ENCODE measurements at regions not wholly inside any gene's neighbourhood (a gene's known extent, or its start where the extent isn't known, plus 50 kb on each side); places are given as distances from the start of the nearest gene placed in this dataset.

- no peaks in the 10 kb centered on the region for H3K27me3 ChIP-seq (ENCODE audit: control insufficient read depth in 1 of 2, insufficient read depth in 2 of 2, low read length in 2 of 2)
- no peak overlapping the region for H3K9ac ChIP-seq (ENCODE audit: low read length in 2 of 2)
- H3K27ac ChIP-seq (ENCODE audit: low read length): no peak overlapping the region
- H3K4me1 ChIP-seq (ENCODE audit: control insufficient read depth, insufficient read depth, low read length): no peaks in the 10 kb centered on the region
- no peaks in the 10 kb centered on the region for H3K36me3 ChIP-seq (ENCODE audit: control insufficient read depth in 2 of 2, insufficient read depth in 2 of 2, low read length in 2 of 2)
- no peaks in the 10 kb centered on the region for H3K9me3 ChIP-seq (ENCODE audit: control insufficient read depth in 2 of 2, low read length in 2 of 2)
- H3K4me3 ChIP-seq (ENCODE audit: low read length in 2 of 2): no peak overlapping the region
These were observed 179.9 kb downstream of the GRIN2B start for GRCh38 chr12:13801543-13801942.

GRCh38 chr12:13799574-13799973 lies 181.8 kb downstream of the GRIN2B start:
- Histone ChIP-seq H3K27ac (ENCODE audit: low read length) (no peak overlapping the region), H3K9me3 (ENCODE audit: control insufficient read depth in 2 of 2, low read length in 2 of 2) (no peaks in the 10 kb centered on the region), H3K9ac (ENCODE audit: low read length in 2 of 2) (no peak overlapping the region), H3K27me3 (ENCODE audit: control insufficient read depth in 1 of 2, insufficient read depth in 2 of 2, low read length in 2 of 2) (no peaks in the 10 kb centered on the region), H3K4me3 (ENCODE audit: low read length in 2 of 2) (no peak overlapping the region), H3K36me3 (ENCODE audit: control insufficient read depth in 2 of 2, insufficient read depth in 2 of 2, low read length in 2 of 2) (no peaks in the 10 kb centered on the region), H3K4me1 (ENCODE audit: control insufficient read depth, insufficient read depth, low read length) (no peaks in the 10 kb centered on the region)

- H3K4me1 ChIP-seq (ENCODE audit: control insufficient read depth, insufficient read depth, low read length): no peaks in the 10 kb centered on the region
- no peak overlapping the region for H3K27ac ChIP-seq (ENCODE audit: low read length)
- no peaks in the 10 kb centered on the region for H3K36me3 ChIP-seq (ENCODE audit: control insufficient read depth in 2 of 2, insufficient read depth in 2 of 2, low read length in 2 of 2)
- no peak overlapping the region for H3K9ac ChIP-seq (ENCODE audit: low read length in 2 of 2)
- no peaks in the 10 kb centered on the region for H3K27me3 ChIP-seq (ENCODE audit: control insufficient read depth in 1 of 2, insufficient read depth in 2 of 2, low read length in 2 of 2)
- H3K4me3 ChIP-seq (ENCODE audit: low read length in 2 of 2): no peak overlapping the region
- no peaks in the 10 kb centered on the region for H3K9me3 ChIP-seq (ENCODE audit: control insufficient read depth in 2 of 2, low read length in 2 of 2)
These were observed 183.2 kb downstream of the GRIN2B start for GRCh38 chr12:13798162-13798561.

GRCh38 chr12:13794706-13795105 lies 186.7 kb downstream of the GRIN2B start:
- no peak overlapping the region for H3K9ac ChIP-seq (ENCODE audit: low read length in 2 of 2)
- H3K4me3 ChIP-seq (ENCODE audit: low read length in 2 of 2): no peak overlapping the region
- H3K27me3 ChIP-seq (ENCODE audit: control insufficient read depth in 1 of 2, insufficient read depth in 2 of 2, low read length in 2 of 2): no peaks in the 10 kb centered on the region
- H3K27ac ChIP-seq (ENCODE audit: low read length): no peak overlapping the region
- no peaks in the 10 kb centered on the region for H3K4me1 ChIP-seq (ENCODE audit: control insufficient read depth, insufficient read depth, low read length)
- no peaks in the 10 kb centered on the region for H3K9me3 ChIP-seq (ENCODE audit: control insufficient read depth in 2 of 2, low read length in 2 of 2)
- H3K36me3 ChIP-seq (ENCODE audit: control insufficient read depth in 2 of 2, insufficient read depth in 2 of 2, low read length in 2 of 2): no peaks in the 10 kb centered on the region

- H3K9me3 ChIP-seq (ENCODE audit: control insufficient read depth in 2 of 2, low read length in 2 of 2): no peaks in the 10 kb centered on the region
- H3K4me3 ChIP-seq (ENCODE audit: low read length in 2 of 2): no peak overlapping the region
- H3K27ac ChIP-seq (ENCODE audit: low read length): no peak overlapping the region
- H3K4me1 ChIP-seq (ENCODE audit: control insufficient read depth, insufficient read depth, low read length): no peaks in the 10 kb centered on the region
- H3K9ac ChIP-seq (ENCODE audit: low read length in 2 of 2): no peak overlapping the region
- H3K36me3 ChIP-seq (ENCODE audit: control insufficient read depth in 2 of 2, insufficient read depth in 2 of 2, low read length in 2 of 2): no peaks in the 10 kb centered on the region
- no peaks in the 10 kb centered on the region for H3K27me3 ChIP-seq (ENCODE audit: control insufficient read depth in 1 of 2, insufficient read depth in 2 of 2, low read length in 2 of 2)
These were observed 191.1 kb downstream of the GRIN2B start for GRCh38 chr12:13790317-13790716.

GRCh38 chr12:13788626-13789025 lies 192.8 kb downstream of the GRIN2B start:
- no peak overlapping the region for H3K4me3 ChIP-seq (ENCODE audit: low read length in 2 of 2)
- H3K27ac ChIP-seq (ENCODE audit: low read length): no peak overlapping the region
- H3K9me3 ChIP-seq (ENCODE audit: control insufficient read depth in 2 of 2, low read length in 2 of 2): no peaks in the 10 kb centered on the region
- H3K27me3 ChIP-seq (ENCODE audit: control insufficient read depth in 1 of 2, insufficient read depth in 2 of 2, low read length in 2 of 2): no peaks in the 10 kb centered on the region
- H3K9ac ChIP-seq (ENCODE audit: low read length in 2 of 2): no peak overlapping the region
- no peaks in the 10 kb centered on the region for H3K4me1 ChIP-seq (ENCODE audit: control insufficient read depth, insufficient read depth, low read length)
- H3K36me3 ChIP-seq (ENCODE audit: control insufficient read depth in 2 of 2, insufficient read depth in 2 of 2, low read length in 2 of 2): no peaks in the 10 kb centered on the region

GRCh38 chr12:13786646-13787045 lies 194.8 kb downstream of the GRIN2B start:
- Histone ChIP-seq H3K36me3 (ENCODE audit: control insufficient read depth in 2 of 2, insufficient read depth in 2 of 2, low read length in 2 of 2) (no peaks in the 10 kb centered on the region), H3K9me3 (ENCODE audit: control insufficient read depth in 2 of 2, low read length in 2 of 2) (no peaks in the 10 kb centered on the region), H3K27me3 (ENCODE audit: control insufficient read depth in 1 of 2, insufficient read depth in 2 of 2, low read length in 2 of 2) (no peaks in the 10 kb centered on the region), H3K9ac (ENCODE audit: low read length in 2 of 2) (no peak overlapping the region), H3K4me1 (ENCODE audit: control insufficient read depth, insufficient read depth, low read length) (no peaks in the 10 kb centered on the region), H3K27ac (ENCODE audit: low read length) (no peak overlapping the region), H3K4me3 (ENCODE audit: low read length in 2 of 2) (no peak overlapping the region)

GRCh38 chr12:13784504-13784903 lies 196.9 kb downstream of the GRIN2B start:
- H3K27ac ChIP-seq (ENCODE audit: low read length): no peak overlapping the region
- no peaks in the 10 kb centered on the region for H3K27me3 ChIP-seq (ENCODE audit: control insufficient read depth in 1 of 2, insufficient read depth in 2 of 2, low read length in 2 of 2)
- no peak overlapping the region for H3K9ac ChIP-seq (ENCODE audit: low read length in 2 of 2)
- no peaks in the 10 kb centered on the region for H3K9me3 ChIP-seq (ENCODE audit: control insufficient read depth in 2 of 2, low read length in 2 of 2)
- no peaks in the 10 kb centered on the region for H3K4me1 ChIP-seq (ENCODE audit: control insufficient read depth, insufficient read depth, low read length)
- no peak overlapping the region for H3K4me3 ChIP-seq (ENCODE audit: low read length in 2 of 2)
- no peaks in the 10 kb centered on the region for H3K36me3 ChIP-seq (ENCODE audit: control insufficient read depth in 2 of 2, insufficient read depth in 2 of 2, low read length in 2 of 2)

GRCh38 chr12:13780453-13780852 lies 200.9 kb downstream of the GRIN2B start:
- no peaks in the 10 kb centered on the region for H3K9me3 ChIP-seq (ENCODE audit: control insufficient read depth in 2 of 2, low read length in 2 of 2)
- no peaks in the 10 kb centered on the region for H3K27me3 ChIP-seq (ENCODE audit: control insufficient read depth in 1 of 2, insufficient read depth in 2 of 2, low read length in 2 of 2)
- H3K36me3 ChIP-seq (ENCODE audit: control insufficient read depth in 2 of 2, insufficient read depth in 2 of 2, low read length in 2 of 2): no peaks in the 10 kb centered on the region
- H3K4me3 ChIP-seq (ENCODE audit: low read length in 2 of 2): no peak overlapping the region
- no peak overlapping the region for H3K27ac ChIP-seq (ENCODE audit: low read length)
- H3K9ac ChIP-seq (ENCODE audit: low read length in 2 of 2): no peak overlapping the region
- H3K4me1 ChIP-seq (ENCODE audit: control insufficient read depth, insufficient read depth, low read length): no peaks in the 10 kb centered on the region

GRCh38 chr12:13777374-13777773 lies 204.0 kb downstream of the GRIN2B start:
- no peak overlapping the region for H3K4me3 ChIP-seq (ENCODE audit: low read length in 2 of 2)
- no peaks in the 10 kb centered on the region for H3K36me3 ChIP-seq (ENCODE audit: control insufficient read depth in 2 of 2, insufficient read depth in 2 of 2, low read length in 2 of 2)
- H3K27me3 ChIP-seq (ENCODE audit: control insufficient read depth in 1 of 2, insufficient read depth in 2 of 2, low read length in 2 of 2): no peaks in the 10 kb centered on the region
- H3K4me1 ChIP-seq (ENCODE audit: control insufficient read depth, insufficient read depth, low read length): no peaks in the 10 kb centered on the region
- no peak overlapping the region for H3K9ac ChIP-seq (ENCODE audit: low read length in 2 of 2)
- no peaks in the 10 kb centered on the region for H3K9me3 ChIP-seq (ENCODE audit: control insufficient read depth in 2 of 2, low read length in 2 of 2)
- H3K27ac ChIP-seq (ENCODE audit: low read length): no peak overlapping the region

- H3K4me3 ChIP-seq (ENCODE audit: low read length in 2 of 2): no peak overlapping the region
- no peaks in the 10 kb centered on the region for H3K9me3 ChIP-seq (ENCODE audit: control insufficient read depth in 2 of 2, low read length in 2 of 2)
- H3K36me3 ChIP-seq (ENCODE audit: control insufficient read depth in 2 of 2, insufficient read depth in 2 of 2, low read length in 2 of 2): no peaks in the 10 kb centered on the region
- no peaks in the 10 kb centered on the region for H3K27me3 ChIP-seq (ENCODE audit: control insufficient read depth in 1 of 2, insufficient read depth in 2 of 2, low read length in 2 of 2)
- no peak overlapping the region for H3K9ac ChIP-seq (ENCODE audit: low read length in 2 of 2)
- no peak overlapping the region for H3K27ac ChIP-seq (ENCODE audit: low read length)
- H3K4me1 ChIP-seq (ENCODE audit: control insufficient read depth, insufficient read depth, low read length): no peaks in the 10 kb centered on the region
These were observed 209.1 kb downstream of the GRIN2B start for GRCh38 chr12:13772264-13772663.

- H3K9me3 ChIP-seq (ENCODE audit: control insufficient read depth in 2 of 2, low read length in 2 of 2): no peaks in the 10 kb centered on the region
- H3K27ac ChIP-seq (ENCODE audit: low read length): no peak overlapping the region
- H3K36me3 ChIP-seq (ENCODE audit: control insufficient read depth in 2 of 2, insufficient read depth in 2 of 2, low read length in 2 of 2): no peaks in the 10 kb centered on the region
- H3K9ac ChIP-seq (ENCODE audit: low read length in 2 of 2): no peak overlapping the region
- H3K27me3 ChIP-seq (ENCODE audit: control insufficient read depth in 1 of 2, insufficient read depth in 2 of 2, low read length in 2 of 2): no peaks in the 10 kb centered on the region
- H3K4me1 ChIP-seq (ENCODE audit: control insufficient read depth, insufficient read depth, low read length): no peaks in the 10 kb centered on the region
- no peak overlapping the region for H3K4me3 ChIP-seq (ENCODE audit: low read length in 2 of 2)
These were observed 210.8 kb downstream of the GRIN2B start for GRCh38 chr12:13770576-13770975.
